Tongue (tissue), 1 donor: ENCODE measurements at regions not wholly inside any gene's neighbourhood (a gene's known extent, or its start where the extent isn't known, plus 50 kb on each side); places are given as distances from the start of the nearest gene placed in this dataset.
"Not testable (repeated sequence)": the region's sequence is repeated elsewhere in the genome, so short reads cannot be mapped to it uniquely, and the experiment has no call there.

Experiments used
- DNase-seq: peaks from one replicate; pipeline ENCODE4 v3.0.0-alpha.2; 2015

GRCh38 chr13:42484386-42484785 is 89.6 kb upstream of the TNFSF11 start:
- peak; percentile 60 for DNase-seq

GRCh38 chr13:42485272-42485671 is 88.7 kb upstream of the TNFSF11 start:
- DNase-seq: no peak

- DNase-seq: peak; percentile 32
These were observed 87.2 kb upstream of the TNFSF11 start for GRCh38 chr13:42486711-42487198.

GRCh38 chr13:42487221-42487620 is 86.7 kb upstream of the TNFSF11 start:
- no peak for DNase-seq

- DNase-seq: no peak
These were observed 83.3 kb upstream of the TNFSF11 start for GRCh38 chr13:42490676-42491075.

GRCh38 chr13:42492372-42492920 is 81.5 kb upstream of the TNFSF11 start:
- no peak for DNase-seq

GRCh38 chr13:42494157-42494556 is 79.8 kb upstream of the TNFSF11 start:
- no peak for DNase-seq

GRCh38 chr13:42495255-42495654 is 78.7 kb upstream of the TNFSF11 start:
- DNase-seq: no peak

- DNase-seq: no peak
These were observed 78.2 kb upstream of the TNFSF11 start for GRCh38 chr13:42495751-42496150.

- DNase-seq: not testable (repeated sequence)
These were observed 76.9 kb upstream of the TNFSF11 start for GRCh38 chr13:42496926-42497554.

GRCh38 chr13:42497798-42498197 is 76.2 kb upstream of the TNFSF11 start:
- DNase-seq: no peak

- DNase-seq: no peak
These were observed 75.4 kb upstream of the TNFSF11 start for GRCh38 chr13:42498521-42498920.
